Loucy (cell line): ENCODE measurements at regions not wholly inside any gene's neighbourhood (a gene's known extent, or its start where the extent isn't known, plus 50 kb on each side); places are given as distances from the start of the nearest gene placed in this dataset.

ENCODE experiments used
- H2AFZ ChIP-seq: fragments of 200-600 bp; sonication (generic); 2 replicates; pipeline ENCODE4 v1.6.0; 2016; ENCODE audit warnings: antibody characterized with exemption, mild to moderate bottlenecking, low read length, moderate library complexity
- H3F3A ChIP-seq: fragments of 200-600 bp; 2 replicates; pipeline ENCODE4 v1.6.0; 2016; ENCODE audit warnings: antibody characterized with exemption, low read depth, mild to moderate bottlenecking
- H3K27me3 ChIP-seq: fragments of 200-600 bp; sonication (generic); 2 replicates; pipeline ENCODE4 v1.6.1; 2014; ENCODE audit warnings: low read length, mild to moderate bottlenecking; ENCODE audit not compliant: insufficient read depth, poor library complexity, severe bottlenecking
- H3K36me3 ChIP-seq: fragments of 200-600 bp; sonication (generic); 2 replicates; pipeline ENCODE4 v1.6.1; 2016; ENCODE audit warnings: low read length; ENCODE audit not compliant: insufficient read depth
- H3K4me1 ChIP-seq: fragments of 200-600 bp; sonication (generic); 2 replicates; pipeline ENCODE4 v1.5.1; 2014; ENCODE audit warnings: low read length, mild to moderate bottlenecking; ENCODE audit not compliant: insufficient read depth, poor library complexity, severe bottlenecking
- H3K4me2 ChIP-seq: fragments of 200-600 bp; sonication (generic); 2 replicates; pipeline ENCODE4 v1.6.0; 2014; ENCODE audit warnings: antibody characterized with exemption, low read length, low read depth, mild to moderate bottlenecking; ENCODE audit not compliant: poor library complexity, severe bottlenecking
- H3K4me3 ChIP-seq: fragments of 200-600 bp; sonication (generic); 2 replicates; pipeline ENCODE4 v1.5.1; 2014; ENCODE audit warnings: low read length, mild to moderate bottlenecking, mixed read lengths; ENCODE audit not compliant: poor library complexity, severe bottlenecking
- H3K79me2 ChIP-seq: fragments of 200-600 bp; sonication (generic); 2 replicates; pipeline ENCODE4 v1.6.1; 2014; ENCODE audit warnings: low read length; ENCODE audit not compliant: insufficient read depth
- H3K9ac ChIP-seq: fragments of 200-600 bp; sonication (generic); 2 replicates; pipeline ENCODE4 v1.6.0; 2014; ENCODE audit warnings: mild to moderate bottlenecking, low read depth, low read length, moderate library complexity; ENCODE audit not compliant: poor library complexity, severe bottlenecking
- H3K9me2 ChIP-seq: fragments of 200-600 bp; sonication (generic); replicated peaks from 2 replicates; pipeline ENCODE4 v1.6.1; 2016; ENCODE audit warnings: low read depth, low read length, mixed read lengths
- H3K9me3 ChIP-seq: fragments of 200-600 bp; sonication (generic); 2 replicates; pipeline ENCODE4 v1.6.1; 2014; ENCODE audit warnings: mild to moderate bottlenecking, antibody characterized with exemption, low read length, low read depth; ENCODE audit not compliant: insufficient read depth
- H4K20me1 ChIP-seq: fragments of 200-600 bp; sonication (generic); 2 replicates; pipeline ENCODE4 v1.6.0; 2014; ENCODE audit warnings: antibody characterized with exemption, low read length, mild to moderate bottlenecking; ENCODE audit not compliant: insufficient read depth, poor library complexity, severe bottlenecking
- CTCF ChIP-seq: fragments of 200-600 bp; sonication (generic); conservative IDR thresholded peaks from 2 replicates; pipeline ENCODE4 v1.5.1; 2014; ENCODE audit warnings: mild to moderate bottlenecking, antibody characterized with exemption, low read length
- EZH2phosphoT487 ChIP-seq: fragments of 200-600 bp; IDR thresholded peaks from 2 replicates; pipeline ENCODE4 v1.6.1; 2018; ENCODE audit warnings: antibody characterized with exemption, mild to moderate bottlenecking, moderate library complexity, borderline replicate concordance

DNA sequence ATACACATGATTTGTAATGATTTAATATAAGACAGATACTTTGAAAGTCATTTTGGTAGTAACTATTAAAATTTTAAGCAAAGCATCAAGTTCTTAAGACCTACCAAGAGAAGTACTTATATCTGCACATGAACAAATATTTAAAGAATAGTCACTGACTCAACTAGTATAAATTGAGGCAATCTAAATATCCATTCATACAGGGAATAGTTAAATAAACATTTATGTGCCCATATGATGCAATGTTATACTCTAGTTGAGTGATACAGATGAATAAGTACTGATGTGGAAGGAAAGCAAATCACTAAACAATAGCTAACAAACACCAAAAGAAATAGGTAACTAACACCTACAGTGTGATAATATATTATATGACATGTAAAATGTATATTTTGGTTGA is 527.7 kb downstream of the EPHA3 start:
- H3K9me3 ChIP-seq, result no peaks in the 10 kb centered on the region
- no peak overlapping the region for H2AFZ ChIP-seq
- no peak overlapping the region for H3K9ac ChIP-seq
- no peaks in the 10 kb centered on the region for H3K36me3 ChIP-seq
- H3K27me3 ChIP-seq, result no peaks in the 10 kb centered on the region
- H3K9me2 ChIP-seq, result no peaks in the 10 kb centered on the region
- H4K20me1 ChIP-seq, result no peaks in the 10 kb centered on the region
- H3F3A ChIP-seq, result no peaks in the 10 kb centered on the region
- H3K79me2 ChIP-seq, result no peaks in the 10 kb centered on the region
- no peak for TF ChIP-seq CTCF
- TF ChIP-seq EZH2phosphoT487, result no peak
- no peak overlapping the region for H3K4me3 ChIP-seq
- no peaks in the 10 kb centered on the region for H3K4me1 ChIP-seq
- H3K4me2 ChIP-seq, result no peak overlapping the region

GRCh38 chr3:89644716-89645115 is 537.3 kb downstream of the EPHA3 start:
- Histone ChIP-seq H3K27me3 (no peaks in the 10 kb centered on the region), H3K9me3 (no peaks in the 10 kb centered on the region), H3F3A (no peaks in the 10 kb centered on the region), H3K4me1 (no peaks in the 10 kb centered on the region), H2AFZ (no peak overlapping the region), H4K20me1 (no peaks in the 10 kb centered on the region), H3K79me2 (no peaks in the 10 kb centered on the region), H3K9ac (no peak overlapping the region), H3K4me2 (no peak overlapping the region), H3K4me3 (no peak overlapping the region), H3K9me2 (no peaks in the 10 kb centered on the region), H3K36me3 (no peaks in the 10 kb centered on the region)
- TF ChIP-seq CTCF (no peak), EZH2phosphoT487 (no peak)

DNA sequence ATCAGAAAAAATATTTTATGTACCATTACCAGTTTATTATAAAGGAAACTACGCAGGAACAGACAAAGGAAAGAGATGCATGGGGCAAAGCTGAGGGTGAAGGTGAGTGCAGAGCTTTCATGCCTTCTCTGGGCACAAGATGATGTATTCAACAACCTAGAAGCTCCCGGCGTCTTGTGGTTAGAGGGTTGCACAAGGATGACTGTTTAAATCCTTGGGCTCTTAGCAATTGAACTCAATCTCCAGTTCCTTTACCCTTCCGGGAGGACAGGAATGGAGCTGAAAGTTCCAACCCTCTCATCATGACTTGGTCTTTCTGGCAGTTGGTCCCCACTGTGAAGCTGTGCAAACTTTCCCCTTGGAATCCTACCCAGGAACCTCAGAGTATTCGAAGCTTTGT is 542.0 kb downstream of the EPHA3 start:
- Histone ChIP-seq H3K9me2 (no peaks in the 10 kb centered on the region), H4K20me1 (no peaks in the 10 kb centered on the region), H3F3A (no peaks in the 10 kb centered on the region), H3K9me3 (no peaks in the 10 kb centered on the region), H3K4me2 (no peak overlapping the region), H3K79me2 (no peaks in the 10 kb centered on the region), H3K9ac (no peak overlapping the region), H3K4me3 (no peak overlapping the region), H2AFZ (no peak overlapping the region), H3K4me1 (no peaks in the 10 kb centered on the region), H3K27me3 (no peaks in the 10 kb centered on the region), H3K36me3 (no peaks in the 10 kb centered on the region)
- TF ChIP-seq EZH2phosphoT487 (no peak), CTCF (no peak)
